GM21423 (cell line): ENCODE measurements at regions not wholly inside any gene's neighbourhood (a gene's known extent, or its start where the extent isn't known, plus 50 kb on each side); places are given as distances from the start of the nearest gene placed in this dataset.
A peak's percentile ranks its signal among the peaks of the same experiment; 100 is the strongest.
"Not testable (repeated sequence)": the region's sequence is repeated elsewhere in the genome, so short reads cannot be mapped to it uniquely, and the experiment has no call there.

Experiments
- ATAC-seq: cut with Tn5 transposase; IDR thresholded peaks from one replicate; pipeline ENCODE4 v1.9.1; 2021; ENCODE audit warnings: mild to moderate bottlenecking, moderate library complexity; ENCODE audit not compliant: unreplicated experiment

GRCh38 chrX:42175843-42176242, 252.5 kb upstream of the CASK start:
- no peak for ATAC-seq

GRCh38 chrX:42157923-42158322, 234.6 kb upstream of the CASK start:
- ATAC-seq = not testable (repeated sequence)

GRCh38 chrX:42151808-42152207, 228.5 kb upstream of the CASK start:
- no peak for ATAC-seq

GRCh38 chrX:42149765-42150164, 226.4 kb upstream of the CASK start:
- ATAC-seq = no peak

- ATAC-seq = no peak
These were observed 225.9 kb upstream of the CASK start for GRCh38 chrX:42149281-42149680.

GRCh38 chrX:42143866-42144592, 220.7 kb upstream of the CASK start:
- ATAC-seq = no peak

- no peak for ATAC-seq
These were observed 217.0 kb upstream of the CASK start for GRCh38 chrX:42140320-42140719.

- no peak for ATAC-seq
These were observed 212.4 kb upstream of the CASK start for GRCh38 chrX:42135583-42136228.

GRCh38 chrX:42131856-42132255, 208.5 kb upstream of the CASK start:
- no peak for ATAC-seq

- no peak for ATAC-seq
These were observed 205.9 kb upstream of the CASK start for GRCh38 chrX:42129022-42129940.

GRCh38 chrX:42128587-42128986, 205.2 kb upstream of the CASK start:
- ATAC-seq = peak; percentile 14

- ATAC-seq = peak; percentile 53
These were observed 204.7 kb upstream of the CASK start for GRCh38 chrX:42128020-42128419.

GRCh38 chrX:42127563-42127962, 204.2 kb upstream of the CASK start:
- ATAC-seq = no peak

- no peak for ATAC-seq
These were observed 200.0 kb upstream of the CASK start for GRCh38 chrX:42123369-42123768.

- ATAC-seq = no peak
These were observed 195.7 kb upstream of the CASK start for GRCh38 chrX:42119076-42119475.

- ATAC-seq = no peak
These were observed 194.0 kb upstream of the CASK start for GRCh38 chrX:42117318-42117717.

GRCh38 chrX:42109428-42109827, 186.1 kb upstream of the CASK start:
- no peak for ATAC-seq

- no peak for ATAC-seq
These were observed 184.4 kb upstream of the CASK start for GRCh38 chrX:42107495-42108488.

- ATAC-seq = no peak
These were observed 183.2 kb upstream of the CASK start for GRCh38 chrX:42106556-42106955.

- no peak for ATAC-seq
These were observed 179.4 kb upstream of the CASK start for GRCh38 chrX:42102586-42103282.
